ENCODE measurements at regions not wholly inside any gene's neighbourhood (a gene's known extent, or its start where the extent isn't known, plus 50 kb on each side); places are given as distances from the start of the nearest gene placed in this dataset.

DNA sequence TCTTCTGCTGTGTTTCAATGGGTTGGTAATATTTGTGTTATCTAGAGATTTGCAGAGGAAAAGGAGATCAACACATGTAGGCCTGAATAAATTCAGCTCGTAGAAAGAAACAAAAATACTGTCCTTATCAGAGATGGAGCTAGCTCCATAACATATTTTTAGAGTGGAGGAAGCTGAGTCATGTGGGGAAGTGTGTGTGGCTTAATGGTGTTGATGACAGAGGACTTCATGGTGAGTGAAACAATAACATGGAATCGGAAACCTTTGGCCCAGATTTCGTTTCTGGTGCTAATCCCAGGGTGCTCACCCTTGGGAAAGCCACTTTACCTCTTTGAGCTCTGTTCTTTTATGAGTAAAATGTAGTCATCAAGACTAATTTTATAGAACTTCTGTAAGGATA, 825.0 kb downstream of the TLR4 start:
- DNase-seq: no peak

DNA sequence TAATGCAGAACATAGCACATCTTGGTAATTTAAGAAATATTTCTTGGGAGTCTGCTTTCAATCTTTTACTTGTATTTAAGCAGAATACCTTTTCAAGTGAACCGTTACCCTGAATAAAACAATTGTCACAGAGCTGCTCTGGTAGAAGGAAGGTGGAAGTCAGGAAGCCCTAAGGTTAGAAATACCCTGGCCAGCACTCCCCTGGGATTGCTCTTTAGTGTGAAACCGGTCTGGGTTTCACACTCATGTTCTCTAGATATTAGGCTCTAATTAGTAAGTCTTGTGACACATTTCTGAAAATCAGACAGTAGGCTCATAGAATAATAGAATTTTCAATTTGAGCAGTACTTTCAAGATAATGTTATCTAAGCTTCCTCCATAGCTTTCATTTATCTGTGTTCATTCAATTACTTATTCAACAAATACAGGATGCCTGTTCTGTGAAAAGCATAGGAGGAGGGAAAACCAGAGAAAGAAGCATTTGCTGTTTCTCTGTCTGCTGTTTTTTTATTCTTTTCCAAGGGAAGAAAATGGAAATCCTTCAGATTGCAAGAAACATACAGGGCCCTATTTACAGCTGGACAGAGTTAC, 825.5 kb downstream of the TLR4 start:
- DNase-seq: no peak

DNA sequence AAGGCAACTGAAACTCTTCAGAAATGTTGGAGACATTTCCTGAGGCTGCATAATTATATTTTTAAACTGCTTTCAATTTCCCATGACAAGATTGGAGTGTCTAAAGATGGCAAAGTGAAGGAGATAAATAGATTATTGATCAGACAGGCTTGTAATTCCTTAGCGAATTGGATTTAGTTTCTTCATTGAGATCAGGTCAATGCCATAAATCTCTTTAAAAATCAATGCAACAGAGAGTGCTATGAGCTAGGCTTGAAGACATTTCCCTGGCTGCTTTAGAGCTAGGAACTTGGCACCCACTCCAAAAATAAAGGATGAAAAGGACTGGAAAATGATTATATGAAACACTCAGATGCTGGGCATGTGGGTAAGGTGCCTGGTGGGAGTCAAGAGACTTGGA, 828.4 kb downstream of the TLR4 start:
- no peak for DNase-seq

DNA sequence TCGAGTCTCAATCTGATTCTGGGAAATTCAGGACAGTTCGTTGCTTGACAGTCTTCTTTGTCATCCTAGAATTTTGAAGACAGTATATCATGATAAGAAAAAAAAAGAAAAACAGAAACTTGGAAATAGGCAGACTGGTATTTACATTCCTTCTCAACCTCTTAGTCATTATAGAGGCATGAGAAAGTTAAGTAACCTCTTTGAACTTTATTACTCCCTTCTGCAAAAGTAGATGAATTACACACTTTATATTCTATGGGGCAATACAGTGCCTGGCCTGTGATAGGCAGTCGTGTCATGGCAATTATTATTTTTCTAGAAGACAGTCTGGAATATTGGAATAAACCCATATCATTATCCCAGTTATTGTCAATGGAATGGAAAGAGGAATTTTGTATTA, 828.9 kb downstream of the TLR4 start:
- DNase-seq: no peak

DNA sequence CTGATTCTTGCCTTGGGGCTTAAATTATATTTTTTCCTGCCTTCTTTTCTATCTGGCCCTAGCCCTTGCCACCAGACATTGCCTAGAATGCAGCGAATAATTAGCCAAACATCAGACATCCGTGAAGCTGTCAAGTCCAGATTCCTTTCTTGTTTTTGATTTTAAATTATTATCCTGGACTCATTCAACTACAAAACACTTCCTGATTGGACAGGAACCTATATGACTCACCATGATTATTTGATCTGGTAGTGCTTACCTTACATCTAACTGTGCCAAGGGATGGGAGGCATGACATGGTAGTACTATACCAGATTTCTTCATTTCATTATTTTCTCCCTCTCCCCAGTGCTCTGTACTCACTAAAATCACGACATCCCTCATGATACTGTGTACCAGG, 829.6 kb downstream of the TLR4 start:
- DNase-seq: no peak

DNA sequence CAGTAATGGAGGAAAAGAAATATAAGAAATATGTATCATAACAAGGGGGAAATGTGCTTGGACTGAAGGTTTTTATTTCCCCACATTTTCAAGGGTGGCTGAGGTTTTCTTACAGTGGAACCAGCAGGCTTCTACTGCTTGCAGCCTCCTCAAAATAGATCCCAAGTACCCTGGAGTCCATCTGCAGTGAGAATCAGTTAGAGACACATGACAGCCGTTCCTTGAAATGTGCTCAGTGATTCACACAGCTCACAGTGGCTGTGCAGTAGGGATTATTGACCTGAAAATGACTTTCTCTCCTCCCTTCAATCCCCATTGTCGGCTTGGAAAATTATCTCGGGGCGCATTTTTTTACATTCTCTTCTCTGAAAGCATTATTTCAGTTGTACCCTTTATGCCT, 832.0 kb downstream of the TLR4 start:
- DNase-seq: no peak

DNA sequence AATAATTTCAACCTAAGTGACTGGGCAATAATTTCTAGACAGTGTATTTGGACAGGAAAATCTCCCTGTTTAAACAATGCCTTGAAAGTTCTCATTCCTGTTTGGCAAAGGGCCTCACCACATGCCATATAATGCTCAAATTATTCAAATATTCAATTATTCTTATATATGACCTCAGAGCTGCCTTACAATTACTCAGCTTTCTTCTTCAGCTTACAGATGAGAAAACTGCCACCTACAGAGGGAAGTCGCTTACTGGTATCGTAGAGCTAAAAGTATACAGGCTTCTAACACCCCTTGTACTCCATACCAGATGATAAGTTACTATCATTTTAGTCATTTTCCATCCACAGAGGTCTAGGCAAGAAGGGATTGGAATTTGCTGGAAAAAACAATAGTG, 830.3 kb downstream of the BRINP1 start:
- DNase-seq: no peak

DNA sequence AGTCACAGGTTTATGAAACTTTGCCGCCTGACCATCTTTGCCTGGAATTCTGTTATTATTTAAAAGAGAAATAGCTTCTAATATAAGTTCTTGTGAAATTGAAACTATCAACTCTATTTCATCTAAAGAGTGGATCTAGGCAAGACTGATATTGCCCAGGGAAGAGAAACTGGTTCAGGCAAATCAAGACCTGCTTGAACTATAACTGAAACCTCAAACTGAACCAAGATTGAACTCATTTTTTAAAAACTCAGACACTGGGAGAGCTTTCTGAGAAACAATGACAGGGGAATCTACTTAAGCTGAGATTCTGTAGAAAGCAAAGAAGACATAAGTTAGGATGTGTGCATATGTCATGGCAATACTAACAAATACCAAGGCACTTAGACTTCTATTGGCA, 815.8 kb downstream of the BRINP1 start:
- no peak for DNase-seq

DNA sequence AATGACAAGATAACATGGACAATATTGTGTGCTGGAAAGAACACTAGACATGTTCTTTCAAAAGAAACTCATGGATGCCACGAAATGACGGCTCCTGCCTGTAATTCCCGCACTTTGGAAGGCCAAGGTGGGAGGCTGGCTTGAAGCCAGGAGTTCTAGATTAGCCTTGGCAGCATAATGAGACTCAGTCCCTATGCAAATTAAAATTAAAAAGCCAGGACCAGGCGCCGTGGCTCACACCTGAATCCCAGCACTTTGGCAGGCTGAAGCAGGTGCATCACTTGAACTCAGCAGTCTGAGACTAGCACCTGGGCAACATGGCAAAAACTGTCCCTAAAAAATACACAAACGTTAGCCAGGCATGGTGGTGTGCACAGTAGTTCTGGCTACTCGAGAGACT, 814.2 kb downstream of the BRINP1 start:
- no peak for DNase-seq

DNA sequence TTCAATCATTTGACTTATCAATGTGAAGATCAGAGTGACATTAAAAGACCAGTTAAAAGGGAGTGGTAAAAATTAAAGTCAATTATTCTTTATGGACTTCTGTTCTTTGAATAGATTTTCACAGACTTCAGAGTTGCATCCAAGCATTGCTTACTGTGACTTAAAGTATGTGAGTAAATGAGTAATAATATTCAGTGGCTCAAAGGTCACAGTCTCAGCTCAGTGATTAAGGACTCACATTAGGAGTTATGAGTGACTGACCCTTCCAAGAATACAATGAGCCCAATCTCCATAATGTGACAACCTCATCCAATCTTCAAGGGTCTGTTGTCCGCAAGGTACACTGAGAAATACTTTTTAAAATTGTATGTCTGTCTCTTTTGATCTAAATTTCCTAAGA, 811.2 kb downstream of the BRINP1 start:
- DNase-seq: no peak

DNA sequence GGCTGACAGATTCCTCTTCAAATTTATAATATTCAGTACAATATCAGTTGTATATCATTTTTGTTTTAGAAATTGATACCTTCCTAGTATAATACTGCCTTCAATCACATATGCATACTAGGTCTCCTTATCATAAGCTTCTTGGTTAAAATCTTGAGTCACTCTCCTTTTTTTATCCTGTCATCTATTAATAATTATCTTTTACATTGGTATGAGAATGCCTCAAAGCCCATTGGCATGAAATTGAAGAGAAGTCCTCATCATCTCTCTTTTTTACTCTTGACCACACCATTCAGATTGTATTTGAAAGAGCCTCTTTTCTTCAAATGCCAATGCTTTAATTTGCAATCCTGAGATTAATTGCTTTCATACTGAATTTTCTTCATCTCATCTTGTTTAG, 810.3 kb downstream of the BRINP1 start:
- DNase-seq: no peak

DNA sequence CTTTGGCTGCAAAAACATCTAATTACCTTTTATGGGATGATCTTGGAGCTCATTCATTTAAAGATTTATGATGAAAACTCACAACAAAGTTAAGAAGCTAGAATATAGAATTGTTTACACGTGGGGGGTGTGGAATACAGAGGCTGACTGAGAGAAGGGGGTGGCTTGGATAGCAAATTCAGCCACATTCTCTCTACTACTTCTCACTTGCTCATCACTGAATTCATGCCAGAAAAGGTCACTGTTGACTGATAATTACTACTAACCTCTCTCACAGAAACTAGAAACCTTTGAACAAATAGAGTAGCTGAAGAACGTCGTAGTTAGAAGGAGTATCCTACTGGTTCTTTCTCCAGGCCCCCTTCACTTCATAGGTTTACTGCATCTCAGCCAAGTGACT, 808.2 kb downstream of the BRINP1 start:
- DNase-seq: no peak

DNA sequence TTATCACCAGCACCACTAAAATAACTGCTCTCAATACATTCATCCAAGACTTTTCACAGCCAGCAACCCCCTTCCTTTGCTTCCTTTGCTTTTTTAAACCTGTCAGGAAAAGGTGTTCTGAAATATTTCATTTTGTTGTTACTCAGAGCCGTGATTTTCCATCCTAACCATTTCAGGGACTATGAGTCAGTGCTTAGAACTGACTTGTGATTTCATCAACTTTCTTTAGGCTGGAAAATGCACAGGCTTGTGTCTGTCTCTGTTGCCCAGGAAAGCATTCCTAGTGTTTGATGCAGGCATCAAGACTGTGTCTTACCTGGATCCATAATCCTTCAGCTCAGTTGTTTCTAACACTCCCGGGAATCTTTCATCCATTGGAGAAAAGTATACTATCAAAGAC, 805.6 kb downstream of the BRINP1 start:
- DNase-seq: no peak

DNA sequence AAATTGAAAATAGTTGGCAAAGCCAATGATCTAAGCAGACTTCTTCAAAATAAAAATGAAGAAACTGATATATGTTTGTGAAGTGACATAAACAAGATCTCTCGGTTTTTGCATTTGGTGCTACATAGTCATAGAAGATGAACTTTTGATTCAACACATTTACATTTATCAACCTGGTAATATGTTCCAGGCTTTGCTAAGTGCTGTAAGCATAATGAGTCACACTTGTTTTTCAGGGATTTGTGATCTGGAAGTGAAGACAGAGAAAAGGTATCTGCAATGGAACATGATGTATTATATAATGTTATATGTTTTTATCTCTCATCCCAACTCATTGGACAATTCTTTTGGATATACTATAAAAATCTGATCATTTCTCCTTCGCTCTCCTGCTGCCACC, 801.4 kb downstream of the BRINP1 start:
- DNase-seq: no peak

DNA sequence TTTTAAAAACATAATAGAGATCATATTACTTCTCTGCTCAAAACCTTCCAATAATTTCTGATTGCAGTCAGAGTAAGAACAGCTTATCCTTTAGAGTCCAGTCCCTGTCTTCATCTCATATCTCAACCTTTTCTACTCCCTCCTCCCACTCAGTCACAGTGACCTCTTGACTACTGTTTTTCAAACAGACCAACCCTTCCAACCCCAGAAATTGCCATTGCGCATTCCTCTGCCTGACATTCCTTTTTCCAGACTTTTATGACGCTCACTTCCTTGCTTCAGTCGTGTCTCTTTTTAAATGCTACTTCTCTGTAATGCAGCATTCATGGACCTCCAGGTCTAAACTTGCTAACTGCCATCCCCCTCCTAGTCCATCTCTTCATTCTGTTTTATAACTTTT, 800.5 kb downstream of the BRINP1 start:
- DNase-seq: no peak

DNA sequence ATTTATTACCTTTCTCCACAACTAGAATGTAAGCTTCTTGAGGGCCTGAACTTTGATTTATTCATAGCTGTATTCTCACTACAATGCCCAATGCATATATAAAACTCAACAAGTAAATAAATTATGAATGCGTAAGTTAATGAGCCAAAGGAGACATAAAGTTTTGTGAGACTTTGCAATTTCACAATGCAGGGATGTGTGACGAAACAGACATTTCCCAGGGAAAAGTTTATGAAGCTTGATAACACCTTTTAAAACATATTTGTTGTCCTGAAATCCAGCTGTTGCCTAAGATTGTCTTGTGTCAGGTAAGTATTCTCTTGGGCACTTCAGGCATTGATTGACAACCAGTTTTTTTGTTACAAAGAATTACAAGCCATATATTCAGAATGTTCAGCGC, 800.1 kb downstream of the BRINP1 start:
- no peak for DNase-seq

DNA sequence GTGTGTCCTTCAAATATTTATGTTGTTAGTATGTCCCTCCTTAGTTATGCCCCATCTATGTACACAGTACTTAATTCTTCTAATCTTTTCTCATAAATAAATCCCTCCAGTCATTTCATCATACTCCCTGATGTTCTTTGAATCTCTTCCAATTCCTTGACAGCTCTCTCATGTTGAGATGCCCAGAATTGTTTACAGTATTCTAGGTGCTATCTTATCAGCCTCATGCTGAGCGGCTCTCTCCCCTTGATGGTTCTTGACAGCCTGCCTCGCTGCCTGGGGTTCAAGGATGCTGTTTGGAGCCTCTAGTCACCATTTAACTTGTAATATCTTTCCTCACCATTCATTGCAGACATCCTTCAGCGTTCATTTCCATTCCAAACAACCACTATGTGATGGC, 799.2 kb downstream of the BRINP1 start:
- no peak for DNase-seq

DNA sequence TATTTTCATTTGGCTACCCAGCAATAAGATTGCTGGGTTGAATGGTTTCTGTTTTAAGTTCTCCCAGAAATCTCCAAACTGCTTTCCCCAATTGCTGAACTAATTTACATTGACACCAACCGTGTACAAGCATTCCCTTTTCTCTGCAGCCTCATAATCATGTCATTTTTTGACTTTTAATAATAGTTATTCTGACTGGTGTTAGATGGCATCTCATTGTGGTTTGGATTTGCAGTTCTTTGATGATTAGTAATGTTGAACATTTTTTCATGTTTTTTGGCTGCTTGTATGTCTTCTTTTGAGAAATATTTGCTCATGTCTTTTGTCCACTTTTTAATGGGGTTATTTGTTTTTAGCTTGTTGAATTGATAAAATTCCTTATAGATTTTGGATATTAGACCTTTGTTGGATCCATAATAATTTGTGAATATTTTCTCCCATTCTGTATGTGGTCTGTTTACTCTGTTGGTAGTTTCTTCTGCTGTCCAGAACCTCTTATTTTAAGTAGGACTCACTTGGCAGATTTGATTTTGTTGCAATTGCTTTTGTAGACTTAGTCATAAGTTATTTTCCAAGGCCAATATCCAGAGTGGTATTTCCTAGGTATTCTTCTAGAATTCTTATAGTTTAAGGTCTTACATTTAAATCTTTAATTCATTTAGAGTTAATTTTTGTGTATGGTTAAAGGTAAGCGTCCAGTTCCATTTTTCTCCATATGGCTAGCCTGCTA, 793.7 kb downstream of the BRINP1 start:
- no peak for DNase-seq

DNA sequence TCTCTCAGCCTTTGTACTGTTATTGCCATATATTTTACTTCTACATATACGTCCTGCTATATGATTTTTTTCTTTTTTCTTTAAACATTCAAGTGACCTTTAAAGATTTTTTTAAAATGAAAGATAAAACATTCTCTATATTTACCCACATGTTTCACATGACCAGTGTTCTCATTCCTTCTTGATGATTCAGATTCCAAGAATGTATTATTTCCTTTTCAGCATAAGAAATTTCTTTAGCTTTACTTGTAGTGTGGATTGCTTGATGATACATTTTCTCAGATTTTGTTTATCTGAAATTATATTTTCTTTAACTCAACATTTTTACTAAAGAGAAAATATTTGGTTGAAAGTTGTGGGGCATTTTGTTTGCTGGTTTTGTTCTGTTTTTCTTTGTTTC, 792.1 kb downstream of the BRINP1 start:
- no peak for DNase-seq

DNA sequence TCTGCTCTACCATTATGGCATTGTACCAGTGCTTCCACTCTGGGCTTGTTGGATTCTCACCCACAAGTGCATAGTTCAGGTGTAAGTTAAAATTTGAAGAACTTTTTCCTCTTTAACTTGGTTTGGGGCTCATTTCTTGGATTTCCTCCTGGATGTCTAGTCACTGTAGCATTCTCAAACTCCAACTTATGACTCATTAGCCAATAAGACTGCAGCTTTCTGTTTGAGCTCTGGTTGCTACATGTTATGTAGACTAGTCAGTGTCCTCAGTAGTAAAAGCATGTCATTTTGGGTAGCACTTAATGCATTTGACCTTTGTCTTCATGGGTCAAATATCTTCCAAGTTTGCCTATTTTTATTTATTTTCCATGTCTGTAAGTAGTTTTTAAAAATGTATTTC, 790.8 kb downstream of the BRINP1 start:
- no peak for DNase-seq

DNA sequence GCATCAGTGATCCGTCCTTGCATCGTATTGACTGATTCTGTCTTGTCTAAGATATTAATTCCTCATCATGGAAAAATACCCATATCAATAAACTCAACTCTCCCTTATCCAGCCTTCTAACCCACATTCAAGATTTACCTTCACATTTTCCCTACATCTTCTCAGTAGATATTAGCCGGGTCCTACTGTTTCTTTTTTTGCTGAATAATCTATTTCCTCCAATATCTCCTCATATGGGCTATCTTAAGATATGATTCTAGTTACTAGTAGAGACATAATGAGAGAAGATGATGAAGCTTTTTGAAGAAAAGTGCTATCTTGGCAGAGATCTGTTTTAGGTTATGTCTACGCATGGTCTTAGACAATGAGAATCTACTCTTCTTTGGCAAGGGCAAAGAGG, 785.8 kb downstream of the BRINP1 start:
- no peak for DNase-seq

DNA sequence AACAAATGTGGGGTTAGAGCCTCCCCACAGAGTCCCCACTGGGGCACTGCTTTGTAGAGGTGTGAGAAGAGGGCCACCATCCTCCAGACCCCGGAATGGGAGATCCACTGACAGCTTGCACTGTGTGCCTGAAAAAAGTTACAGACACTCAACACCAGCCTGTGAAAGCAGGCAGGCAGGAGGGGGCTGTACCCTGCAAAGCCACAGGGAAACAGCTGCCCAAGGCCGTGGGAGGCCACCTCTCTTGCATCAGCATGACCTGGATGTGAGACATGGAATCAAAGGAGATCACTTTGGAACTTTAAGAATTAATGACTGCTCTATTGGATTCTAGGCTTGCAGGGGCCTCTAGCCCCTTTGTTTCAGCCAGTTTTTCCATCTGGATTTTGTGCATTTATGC, 782.3 kb downstream of the BRINP1 start:
- DNase-seq: no peak

DNA sequence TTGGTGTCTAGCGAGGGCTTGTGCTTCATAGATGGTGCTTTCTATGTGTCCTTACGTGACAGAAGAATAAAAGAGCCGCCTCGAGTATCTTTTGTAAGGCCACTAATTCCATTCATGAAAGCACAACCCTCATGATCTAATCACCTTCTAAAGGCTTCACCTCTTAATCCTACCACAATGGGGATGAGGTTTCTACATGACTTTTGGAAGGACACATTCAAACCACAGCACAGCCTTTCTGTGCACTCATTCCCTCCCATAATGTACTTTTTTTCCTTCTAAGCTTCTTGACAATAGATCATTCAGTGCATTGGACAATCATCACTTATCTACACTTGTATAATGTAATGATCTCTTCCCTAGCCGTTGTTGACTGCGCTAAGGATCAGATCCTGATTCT, 774.8 kb downstream of the BRINP1 start:
- DNase-seq: no peak

DNA sequence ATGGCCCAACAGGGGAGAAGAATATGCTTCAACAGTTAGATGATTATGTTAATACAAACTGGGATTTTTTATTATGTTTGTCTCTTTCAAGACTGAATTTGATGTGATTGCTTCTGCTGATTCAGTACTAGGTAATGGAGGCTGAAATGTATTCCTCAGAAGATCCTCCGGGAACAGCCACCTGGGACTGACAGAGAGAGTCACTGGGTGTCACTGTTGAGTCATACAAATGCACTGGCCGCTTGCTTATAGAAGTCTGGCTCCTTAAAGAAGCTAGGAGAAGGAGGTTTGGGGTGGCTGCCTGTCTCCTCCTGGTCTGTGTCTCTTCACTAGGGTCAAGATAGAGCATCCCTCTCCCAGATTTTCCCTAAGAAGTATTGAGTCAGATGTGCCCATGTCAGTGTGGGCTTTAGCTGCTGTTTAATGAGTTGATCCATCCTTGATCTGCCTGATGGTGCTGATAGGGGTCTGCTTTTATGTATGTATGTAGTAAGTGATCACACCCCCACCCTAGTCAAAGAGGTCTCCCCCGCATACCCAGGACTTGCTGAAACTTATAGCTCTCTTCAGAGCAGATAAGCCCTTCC, 773.4 kb downstream of the BRINP1 start:
- DNase-seq: no peak

All from activated effector memory CD4-positive, alpha-beta T cell treated with Interleukin-2 at 50 U/mL for 16 hours (primary cell).